Fibroblast of lung (primary cell): ENCODE measurements at regions not wholly inside any gene's neighbourhood (a gene's known extent, or its start where the extent isn't known, plus 50 kb on each side); places are given as distances from the start of the nearest gene placed in this dataset.
A peak's percentile ranks its signal among the peaks of the same experiment; 100 is the strongest.

Experiments
- DNase-seq, 2 donors: peaks; one replicate each; pipeline versions ENCODE4 v3.0.0 to v3.0.0-alpha.2; 2010; ENCODE audit warnings: low read depth in 2 of 2
- H2AFZ ChIP-seq: 2 replicates; pipeline ENCODE4 v1.5.1; 2012; ENCODE audit warnings: low read length, control low read depth, inconsistent platforms
- H3K27ac ChIP-seq: 2 replicates; pipeline ENCODE4 v1.5.1; 2011; ENCODE audit warnings: low read length, control low read depth; ENCODE audit not compliant: insufficient read depth
- H3K27me3 ChIP-seq: 2 replicates; pipeline ENCODE4 v1.5.1; 2011; ENCODE audit warnings: mild to moderate bottlenecking, low read length; ENCODE audit not compliant: control insufficient read depth, insufficient read depth
- H3K36me3 ChIP-seq: 2 replicates; pipeline ENCODE4 v1.5.1; 2011; ENCODE audit warnings: low read length; ENCODE audit not compliant: control insufficient read depth, insufficient read depth
- H3K4me1 ChIP-seq: 2 replicates; pipeline ENCODE4 v1.5.1; 2011; ENCODE audit warnings: low read length; ENCODE audit not compliant: control insufficient read depth, insufficient read depth; ENCODE audit errors: extremely low read depth
- H3K4me2 ChIP-seq: 2 replicates; pipeline ENCODE4 v1.5.1; 2011; ENCODE audit warnings: low read length, control low read depth; ENCODE audit not compliant: insufficient read depth; ENCODE audit errors: extremely low read depth
- H3K4me3 ChIP-seq, 4 experiments: fragments of 200-600 bp in 1 of 4; sonication (generic) in 1 of 4; replicated peaks in 1 of 4; 2 replicates each; pipeline ENCODE4 v1.5.1; 2011 to 2016; ENCODE audit warnings: low read length in 4 of 4, low read depth in 3 of 4, mild to moderate bottlenecking in 3 of 4, control low read depth in 2 of 4, inconsistent platforms in 1 of 4, mixed read lengths in 1 of 4; ENCODE audit not compliant: insufficient read depth in 1 of 4; ENCODE audit errors: control extremely low read depth in 1 of 4
- H3K79me2 ChIP-seq: 2 replicates; pipeline ENCODE4 v1.5.1; 2012; ENCODE audit warnings: mild to moderate bottlenecking, low read length, inconsistent platforms; ENCODE audit not compliant: control insufficient read depth, insufficient read depth
- H3K9ac ChIP-seq: 2 replicates; pipeline ENCODE4 v1.5.1; 2011; ENCODE audit warnings: mild to moderate bottlenecking, low read length, control low read depth; ENCODE audit not compliant: insufficient read depth
- H3K9me3 ChIP-seq: 2 replicates; pipeline ENCODE4 v1.5.1; 2012; ENCODE audit warnings: low read depth, low read length; ENCODE audit not compliant: control insufficient read depth, insufficient read depth
- H4K20me1 ChIP-seq: 2 replicates; pipeline ENCODE4 v1.5.1; 2011; ENCODE audit warnings: low read length; ENCODE audit not compliant: control insufficient read depth, insufficient read depth; ENCODE audit errors: extremely low read depth
- CTCF ChIP-seq, 2 donors: IDR thresholded peaks in 1 of 2; conservative IDR thresholded peaks in 1 of 2; 1 replicate in 1 of 2; 2 replicates in 1 of 2; pipeline ENCODE4 v1.5.1; 2011 to 2012; ENCODE audit warnings: low read length in 2 of 2, control low read depth in 1 of 2, inconsistent platforms in 1 of 2, low read depth in 1 of 2, mild to moderate bottlenecking in 1 of 2
- EZH2 ChIP-seq: IDR thresholded peaks from 2 replicates; pipeline ENCODE4 v1.5.1; 2012; ENCODE audit warnings: low read length, control low read depth, mild to moderate bottlenecking; ENCODE audit errors: missing control alignments

- no peaks in the 10 kb centered on the region for H3K36me3 ChIP-seq
- H3K4me3 ChIP-seq = no peak overlapping the region
- no peaks in the 10 kb centered on the region for H4K20me1 ChIP-seq
- DNase-seq = no peak
- TF ChIP-seq CTCF (conservative IDR thresholded peaks at IDR 0.05 in 1 of 2, IDR thresholded peaks at IDR 0.05 in 1 of 2; ENCODE audit: low read depth in 1 of 2, low read length in 2 of 2) = no peak
- H3K79me2 ChIP-seq = no peaks in the 10 kb centered on the region
- no peak overlapping the region for H3K27ac ChIP-seq
- H3K9me3 ChIP-seq = no peaks in the 10 kb centered on the region
- H3K4me2 ChIP-seq = no peak overlapping the region
- no peak overlapping the region for H2AFZ ChIP-seq
- H3K27me3 ChIP-seq = peaks cover 2% of the 10 kb centered on the region
- no peak overlapping the region for H3K9ac ChIP-seq
- H3K4me1 ChIP-seq = no peaks in the 10 kb centered on the region
Observed at GRCh38 chr6:168938546-168938945, 315.1 kb downstream of the THBS2 start.

GRCh38 chr6:168937054-168937453, 316.6 kb downstream of the THBS2 start:
- Histone ChIP-seq H4K20me1 (no peaks in the 10 kb centered on the region), H3K27ac (no peak overlapping the region), H3K36me3 (no peaks in the 10 kb centered on the region), H3K4me1 (no peaks in the 10 kb centered on the region), H3K79me2 (no peaks in the 10 kb centered on the region), H3K27me3 (peaks cover 2% of the 10 kb centered on the region), H2AFZ (no peak overlapping the region), H3K9ac (no peak overlapping the region), H3K4me3 (no peak overlapping the region), H3K9me3 (no peaks in the 10 kb centered on the region), H3K4me2 (no peak overlapping the region)
- peak in 1 of 2 donors; percentile 47 for DNase-seq
- TF ChIP-seq CTCF (conservative IDR thresholded peaks at IDR 0.05 in 1 of 2, IDR thresholded peaks at IDR 0.05 in 1 of 2; ENCODE audit: low read depth in 1 of 2, low read length in 2 of 2) = no peak

- H3K36me3 ChIP-seq = no peaks in the 10 kb centered on the region
- no peak for DNase-seq
- no peak overlapping the region for H3K9ac ChIP-seq
- H3K4me3 ChIP-seq = no peak overlapping the region
- TF ChIP-seq CTCF (conservative IDR thresholded peaks at IDR 0.05 in 1 of 2, IDR thresholded peaks at IDR 0.05 in 1 of 2; ENCODE audit: low read depth in 1 of 2, low read length in 2 of 2) (no peak), EZH2 (no peak)
- no peak overlapping the region for H2AFZ ChIP-seq
- H3K27ac ChIP-seq = no peak overlapping the region
- peaks cover 2% of the 10 kb centered on the region for H3K27me3 ChIP-seq
- no peaks in the 10 kb centered on the region for H3K9me3 ChIP-seq
- H3K79me2 ChIP-seq = no peaks in the 10 kb centered on the region
- H3K4me1 ChIP-seq = no peaks in the 10 kb centered on the region
- H4K20me1 ChIP-seq = no peaks in the 10 kb centered on the region
- H3K4me2 ChIP-seq = no peak overlapping the region
Observed at GRCh38 chr6:168935628-168936010, 318.0 kb downstream of the THBS2 start.
